ENCODE measurements at regions not wholly inside any gene's neighbourhood (a gene's known extent, or its start where the extent isn't known, plus 50 kb on each side); places are given as distances from the start of the nearest gene placed in this dataset.

GRCh38 chr2:144010096-144010836, 509.7 kb downstream of the ZEB2 start:
- Histone ChIP-seq H4K20me1 (ENCODE audit: low read depth, low read length) (no peaks in the 10 kb centered on the region), H2AFZ (ENCODE audit: low read depth, low read length, severe bottlenecking) (no peak overlapping the region), H3K4me2 (ENCODE audit: low read depth, low read length, poor library complexity, severe bottlenecking) (no peak overlapping the region), H3K4me3 (ENCODE audit: insufficient read depth, low read length, poor library complexity, severe bottlenecking) (no peak overlapping the region), H3K36me3 (ENCODE audit: low read length) (no peaks in the 10 kb centered on the region), H3K27ac (ENCODE audit: low read depth, low read length) (no peak overlapping the region), H3K9me2 (replicated peaks; ENCODE audit: insufficient read depth, low read length) (no peaks in the 10 kb centered on the region), H3K27me3 (ENCODE audit: low read length) (no peaks in the 10 kb centered on the region), H3K79me2 (ENCODE audit: insufficient read depth, low read length) (no peaks in the 10 kb centered on the region), H3F3A (ENCODE audit: insufficient read depth) (no peaks in the 10 kb centered on the region), H3K9me3 (ENCODE audit: insufficient read depth, low read length) (no peaks in the 10 kb centered on the region), H3K9ac (ENCODE audit: low read length) (no peak overlapping the region)
- TF ChIP-seq CTCF (IDR thresholded peaks at IDR 0.05; ENCODE audit: insufficient read depth, low read length, poor library complexity, severe bottlenecking) (no peak), EZH2phosphoT487 (conservative IDR thresholded peaks at IDR 0.05; ENCODE audit: low read length) (no peak)

- H3F3A ChIP-seq (ENCODE audit: insufficient read depth): no peaks in the 10 kb centered on the region
- no peaks in the 10 kb centered on the region for H3K9me3 ChIP-seq (ENCODE audit: insufficient read depth, low read length)
- H3K4me2 ChIP-seq (ENCODE audit: low read depth, low read length, poor library complexity, severe bottlenecking): no peak overlapping the region
- H4K20me1 ChIP-seq (ENCODE audit: low read depth, low read length): no peaks in the 10 kb centered on the region
- H2AFZ ChIP-seq (ENCODE audit: low read depth, low read length, severe bottlenecking): no peak overlapping the region
- H3K79me2 ChIP-seq (ENCODE audit: insufficient read depth, low read length): no peaks in the 10 kb centered on the region
- TF ChIP-seq EZH2phosphoT487 (conservative IDR thresholded peaks at IDR 0.05; ENCODE audit: low read length) (no peak), CTCF (IDR thresholded peaks at IDR 0.05; ENCODE audit: insufficient read depth, low read length, poor library complexity, severe bottlenecking) (no peak)
- no peak overlapping the region for H3K9ac ChIP-seq (ENCODE audit: low read length)
- H3K36me3 ChIP-seq (ENCODE audit: low read length): no peaks in the 10 kb centered on the region
- no peak overlapping the region for H3K4me3 ChIP-seq (ENCODE audit: insufficient read depth, low read length, poor library complexity, severe bottlenecking)
- H3K9me2 ChIP-seq (replicated peaks; ENCODE audit: insufficient read depth, low read length): no peaks in the 10 kb centered on the region
- H3K27me3 ChIP-seq (ENCODE audit: low read length): no peaks in the 10 kb centered on the region
- no peak overlapping the region for H3K27ac ChIP-seq (ENCODE audit: low read depth, low read length)
Observed at GRCh38 chr2:144006139-144006538, 513.8 kb downstream of the ZEB2 start.

GRCh38 chr2:144004742-144005141, 515.2 kb downstream of the ZEB2 start:
- Histone ChIP-seq H3K9me3 (ENCODE audit: insufficient read depth, low read length) (no peaks in the 10 kb centered on the region), H3K79me2 (ENCODE audit: insufficient read depth, low read length) (no peaks in the 10 kb centered on the region), H3K4me2 (ENCODE audit: low read depth, low read length, poor library complexity, severe bottlenecking) (no peak overlapping the region), H3F3A (ENCODE audit: insufficient read depth) (no peaks in the 10 kb centered on the region), H3K4me3 (ENCODE audit: insufficient read depth, low read length, poor library complexity, severe bottlenecking) (no peak overlapping the region), H4K20me1 (ENCODE audit: low read depth, low read length) (no peaks in the 10 kb centered on the region), H3K9ac (ENCODE audit: low read length) (no peak overlapping the region), H3K27ac (ENCODE audit: low read depth, low read length) (no peak overlapping the region), H3K9me2 (replicated peaks; ENCODE audit: insufficient read depth, low read length) (no peaks in the 10 kb centered on the region), H2AFZ (ENCODE audit: low read depth, low read length, severe bottlenecking) (no peak overlapping the region), H3K27me3 (ENCODE audit: low read length) (no peaks in the 10 kb centered on the region), H3K36me3 (ENCODE audit: low read length) (no peaks in the 10 kb centered on the region)
- TF ChIP-seq EZH2phosphoT487 (conservative IDR thresholded peaks at IDR 0.05; ENCODE audit: low read length): no peak

GRCh38 chr2:144003460-144004075, 516.4 kb downstream of the ZEB2 start:
- TF ChIP-seq CTCF (IDR thresholded peaks at IDR 0.05; ENCODE audit: insufficient read depth, low read length, poor library complexity, severe bottlenecking) (no peak), EZH2phosphoT487 (conservative IDR thresholded peaks at IDR 0.05; ENCODE audit: low read length) (no peak)
- Histone ChIP-seq H2AFZ (ENCODE audit: low read depth, low read length, severe bottlenecking) (no peak overlapping the region), H3F3A (ENCODE audit: insufficient read depth) (no peaks in the 10 kb centered on the region), H3K4me3 (ENCODE audit: insufficient read depth, low read length, poor library complexity, severe bottlenecking) (no peak overlapping the region), H3K79me2 (ENCODE audit: insufficient read depth, low read length) (no peaks in the 10 kb centered on the region), H3K9me3 (ENCODE audit: insufficient read depth, low read length) (no peaks in the 10 kb centered on the region), H4K20me1 (ENCODE audit: low read depth, low read length) (no peaks in the 10 kb centered on the region), H3K9ac (ENCODE audit: low read length) (no peak overlapping the region), H3K36me3 (ENCODE audit: low read length) (no peaks in the 10 kb centered on the region), H3K9me2 (replicated peaks; ENCODE audit: insufficient read depth, low read length) (no peaks in the 10 kb centered on the region), H3K27me3 (ENCODE audit: low read length) (no peaks in the 10 kb centered on the region), H3K27ac (ENCODE audit: low read depth, low read length) (no peak overlapping the region), H3K4me2 (ENCODE audit: low read depth, low read length, poor library complexity, severe bottlenecking) (no peak overlapping the region)

Data from SU-DHL-6 (cell line).